DND-41 (cell line): ENCODE measurements at regions not wholly inside any gene's neighbourhood (a gene's known extent, or its start where the extent isn't known, plus 50 kb on each side); places are given as distances from the start of the nearest gene placed in this dataset.

Experiments used
- ATAC-seq: fragments of 200-7000 bp; cut with Tn5 transposase; 3 replicates; pipeline ENCODE4 v1.9.1; 2021; ENCODE audit warnings: low read depth; ENCODE audit not compliant: insufficient read depth
- DNase-seq: peaks from one replicate; pipeline ENCODE4 v3.0.0-alpha.2; 2020
- H2AFZ ChIP-seq: 2 replicates; pipeline ENCODE4 v1.6.0; 2012; ENCODE audit warnings: low read depth, low read length
- H3K27ac ChIP-seq: 2 replicates; pipeline ENCODE4 v1.5.1; 2012; ENCODE audit warnings: low read length, inconsistent platforms
- H3K27me3 ChIP-seq: fragments of 200-600 bp; sonication (generic); 2 replicates; pipeline ENCODE4 v1.6.0; 2012; ENCODE audit warnings: low read length, mild to moderate bottlenecking, inconsistent platforms; ENCODE audit not compliant: insufficient read depth, poor library complexity
- H3K36me3 ChIP-seq: 2 replicates; pipeline ENCODE4 v1.5.1; 2012; ENCODE audit warnings: low read length, inconsistent platforms; ENCODE audit not compliant: insufficient read depth
- H3K4me1 ChIP-seq: 2 replicates; pipeline ENCODE4 v1.5.1; 2012; ENCODE audit warnings: mild to moderate bottlenecking, low read length; ENCODE audit not compliant: insufficient read depth
- H3K4me2 ChIP-seq: 2 replicates; pipeline ENCODE4 v1.6.0; 2012; ENCODE audit warnings: mild to moderate bottlenecking, moderate library complexity, low read length, inconsistent platforms; ENCODE audit not compliant: insufficient read depth
- H3K4me3 ChIP-seq, 2 experiments: fragments of 200-600 bp in 1 of 2; shearing (Covaris generic) in 1 of 2; 2 replicates each; pipeline ENCODE4 v1.5.1; 2012 to 2016; ENCODE audit warnings: inconsistent platforms in 2 of 2, low read length in 2 of 2, mild to moderate bottlenecking in 2 of 2, low read depth in 1 of 2, moderate library complexity in 1 of 2
- H3K79me2 ChIP-seq: 2 replicates; pipeline ENCODE4 v1.6.0; 2012; ENCODE audit warnings: low read length, inconsistent platforms; ENCODE audit not compliant: insufficient read depth
- H3K9ac ChIP-seq: 2 replicates; pipeline ENCODE4 v1.6.0; 2012; ENCODE audit warnings: low read depth, mild to moderate bottlenecking, inconsistent platforms, low read length, moderate library complexity
- H3K9me3 ChIP-seq: 2 replicates; pipeline ENCODE4 v1.5.1; 2012; ENCODE audit warnings: low read length, moderate library complexity, mild to moderate bottlenecking, inconsistent platforms; ENCODE audit not compliant: insufficient read depth, severe bottlenecking
- H4K20me1 ChIP-seq: 2 replicates; pipeline ENCODE4 v1.6.0; 2012; ENCODE audit warnings: low read length; ENCODE audit not compliant: insufficient read depth
- CTCF ChIP-seq: IDR thresholded peaks from 2 replicates; pipeline ENCODE4 v1.5.1; 2012; ENCODE audit warnings: borderline replicate concordance, low read length, moderate library complexity, mild to moderate bottlenecking; ENCODE audit not compliant: poor library complexity, severe bottlenecking; ENCODE audit errors: extremely low read depth
- EZH2 ChIP-seq: IDR thresholded peaks from 3 replicates; pipeline ENCODE4 v1.6.1; 2012; ENCODE audit warnings: borderline replicate concordance, low read depth, mild to moderate bottlenecking, moderate library complexity, low read length, inconsistent platforms; ENCODE audit not compliant: severe bottlenecking

GRCh38 chr16:50458667-50459495 is 89.3 kb upstream of the NKD1 start:
- H3K27me3 ChIP-seq, result peaks cover 34% of the 10 kb centered on the region
- no peak for TF ChIP-seq CTCF
- TF ChIP-seq EZH2, result no peak
- H3K9me3 ChIP-seq, result no peaks in the 10 kb centered on the region
- no peak overlapping the region for H3K9ac ChIP-seq
- no peaks in the 10 kb centered on the region for H3K4me1 ChIP-seq
- no peak overlapping the region for H3K4me2 ChIP-seq
- H3K36me3 ChIP-seq, result no peaks in the 10 kb centered on the region
- no peaks in the 10 kb centered on the region; the same call in 1 of the 2 replicates for H4K20me1 ChIP-seq
- DNase-seq (no peak), ATAC-seq (no peak)
- no peak overlapping the region for H2AFZ ChIP-seq
- H3K4me3 ChIP-seq, result no peak overlapping the region
- no peak overlapping the region for H3K27ac ChIP-seq
- H3K79me2 ChIP-seq, result no peaks in the 10 kb centered on the region

GRCh38 chr16:50457979-50458491 is 89.2 kb upstream of the BRD7 start:
- Histone ChIP-seq H3K9ac (no peak overlapping the region), H3K27me3 (peaks cover 25% of the 10 kb centered on the region), H4K20me1 (no peaks in the 10 kb centered on the region), H3K4me3 (no peak overlapping the region), H3K4me1 (no peaks in the 10 kb centered on the region), H3K27ac (no peak overlapping the region), H3K9me3 (no peaks in the 10 kb centered on the region), H3K36me3 (no peaks in the 10 kb centered on the region), H3K4me2 (no peak overlapping the region), H2AFZ (no peak overlapping the region), H3K79me2 (no peaks in the 10 kb centered on the region)
- no peak for ATAC-seq
- DNase-seq, result no peak
- TF ChIP-seq CTCF (no peak), EZH2 (no peak)

GRCh38 chr16:50457423-50457822 is 88.6 kb upstream of the BRD7 start:
- H3K27ac ChIP-seq, result no peak overlapping the region
- no peaks in the 10 kb centered on the region for H3K9me3 ChIP-seq
- DNase-seq (no peak), ATAC-seq (no peak)
- H3K36me3 ChIP-seq, result no peaks in the 10 kb centered on the region
- H3K27me3 ChIP-seq, result peaks cover 21% of the 10 kb centered on the region
- H3K9ac ChIP-seq, result no peak overlapping the region
- no peak overlapping the region for H3K4me2 ChIP-seq
- H3K4me1 ChIP-seq, result no peaks in the 10 kb centered on the region
- no peaks in the 10 kb centered on the region; the same call in 1 of the 2 replicates for H4K20me1 ChIP-seq
- no peak overlapping the region for H3K4me3 ChIP-seq
- H3K79me2 ChIP-seq, result no peaks in the 10 kb centered on the region
- TF ChIP-seq EZH2 (no peak), CTCF (no peak)
- H2AFZ ChIP-seq, result no peak overlapping the region
